GM18909 (cell line): ENCODE measurements at regions not wholly inside any gene's neighbourhood (a gene's known extent, or its start where the extent isn't known, plus 50 kb on each side); places are given as distances from the start of the nearest gene placed in this dataset.
"Not testable (repeated sequence)": the region's sequence is repeated elsewhere in the genome, so short reads cannot be mapped to it uniquely, and the experiment has no call there.

ENCODE experiments used
- ATAC-seq: cut with Tn5 transposase; IDR thresholded peaks from one replicate; pipeline ENCODE4 v1.9.1; 2021; ENCODE audit warnings: mild to moderate bottlenecking; ENCODE audit not compliant: unreplicated experiment, poor library complexity

- no peak for ATAC-seq
These were observed 1001.7 kb downstream of the BRD1 start for GRCh38 chr22:48825802-48826520.

DNA sequence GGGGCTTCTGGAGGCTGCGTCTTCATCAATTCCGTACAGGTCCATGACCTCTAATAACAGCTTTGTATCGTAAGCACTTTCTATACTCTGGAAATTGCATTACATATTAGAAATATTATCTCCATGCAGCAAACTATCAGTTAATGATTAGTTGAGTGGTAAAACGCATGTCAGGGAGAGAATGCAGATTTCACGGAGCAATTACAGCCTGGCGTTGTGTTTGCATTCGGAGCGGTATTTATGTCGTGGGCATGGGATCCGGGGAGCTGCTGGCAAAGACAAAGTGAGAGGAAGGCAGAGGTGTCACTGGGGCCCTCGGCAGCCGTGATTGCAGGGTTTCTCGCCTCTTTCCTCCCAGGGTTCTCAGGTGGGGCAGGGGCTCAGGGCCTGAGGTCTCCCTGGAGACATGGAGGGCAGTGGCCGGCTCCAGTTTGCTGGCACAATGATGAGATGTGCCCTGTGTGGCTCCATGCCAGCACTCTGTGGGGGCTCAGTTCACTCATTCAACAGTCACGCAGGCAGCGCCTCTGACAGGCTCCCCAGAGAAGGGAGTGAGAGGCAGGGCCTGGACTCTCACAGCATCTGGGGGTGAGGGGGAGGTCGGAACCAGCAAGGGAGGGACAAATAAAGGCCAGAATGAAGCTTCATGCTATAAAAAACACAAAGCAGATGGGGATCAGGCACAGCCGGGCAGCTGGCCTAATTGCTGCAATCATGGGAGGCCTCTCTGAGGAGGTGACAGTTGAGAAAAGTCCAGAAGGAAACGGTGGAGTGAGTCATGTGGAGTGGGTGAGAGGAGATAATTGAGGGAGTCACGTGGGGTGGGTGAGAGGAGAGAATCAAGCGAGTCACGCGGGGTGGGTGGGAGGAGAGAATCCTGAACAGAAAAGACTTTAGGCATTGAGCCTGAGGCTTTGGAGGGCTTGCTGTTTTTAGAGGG lies 1002.7 kb downstream of the BRD1 start:
- ATAC-seq = no peak

DNA sequence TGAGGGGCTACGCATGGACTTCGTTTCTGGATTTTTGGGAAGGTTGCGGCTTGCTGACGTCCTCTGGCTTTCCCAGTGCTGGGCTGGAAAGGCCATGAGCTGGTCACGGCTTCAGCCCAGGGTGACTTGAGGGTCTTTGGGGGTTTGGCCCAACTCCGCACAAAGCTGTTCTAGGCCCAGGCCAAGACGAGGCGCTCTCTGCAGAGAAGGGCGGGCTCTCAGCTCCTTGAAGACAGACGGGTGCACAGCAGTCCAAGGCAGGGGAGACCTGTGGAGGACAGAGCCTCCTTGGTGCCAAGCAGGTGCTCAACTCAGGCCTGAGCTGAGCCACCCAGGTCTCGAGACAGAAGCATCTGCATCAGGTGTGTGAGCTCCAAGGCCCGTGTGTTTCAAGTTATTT lies 1003.7 kb downstream of the BRD1 start:
- no peak for ATAC-seq

GRCh38 chr22:48822278-48823233 lies 1005.1 kb downstream of the BRD1 start:
- no peak for ATAC-seq

DNA sequence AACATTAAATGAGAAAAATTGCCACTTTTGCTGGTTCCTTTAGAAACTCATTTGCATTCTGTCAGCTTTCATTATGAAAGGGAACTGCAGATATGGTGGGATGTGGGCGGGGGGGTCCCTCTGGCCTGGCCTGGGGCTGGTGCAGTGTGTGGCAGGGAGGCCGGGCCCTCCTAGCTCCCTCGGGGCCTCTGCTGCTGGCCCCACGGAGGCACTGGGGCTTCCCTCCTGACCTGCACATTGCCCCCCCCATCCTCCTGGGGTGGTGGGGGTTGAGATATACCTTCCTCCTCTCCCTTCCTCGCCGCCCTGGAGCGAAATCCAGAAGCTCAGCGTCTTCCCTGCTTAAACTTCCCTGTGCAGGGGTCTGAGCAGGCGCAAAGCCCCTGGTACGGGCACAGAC lies 1005.9 kb downstream of the BRD1 start:
- no peak for ATAC-seq

DNA sequence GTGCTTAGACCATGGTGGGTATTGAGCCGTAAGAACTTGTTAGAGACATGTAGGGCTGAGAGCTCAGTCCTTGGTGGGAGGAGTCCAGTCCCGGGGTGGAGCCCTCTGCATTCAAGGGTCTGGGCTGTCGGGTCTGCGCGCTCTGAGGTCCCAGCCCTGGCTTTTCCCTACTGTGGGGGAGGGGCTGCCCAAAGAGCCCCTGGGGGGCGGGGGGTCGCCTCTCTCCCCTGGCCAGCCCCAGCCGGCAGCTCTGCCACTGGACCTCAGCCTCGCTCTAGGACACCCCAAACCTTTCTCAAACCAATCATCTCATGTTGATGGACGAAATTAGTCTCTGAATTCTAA lies 1006.4 kb downstream of the BRD1 start:
- ATAC-seq = no peak

GRCh38 chr22:48820481-48821345 lies 1007.0 kb downstream of the BRD1 start:
- ATAC-seq = no peak

DNA sequence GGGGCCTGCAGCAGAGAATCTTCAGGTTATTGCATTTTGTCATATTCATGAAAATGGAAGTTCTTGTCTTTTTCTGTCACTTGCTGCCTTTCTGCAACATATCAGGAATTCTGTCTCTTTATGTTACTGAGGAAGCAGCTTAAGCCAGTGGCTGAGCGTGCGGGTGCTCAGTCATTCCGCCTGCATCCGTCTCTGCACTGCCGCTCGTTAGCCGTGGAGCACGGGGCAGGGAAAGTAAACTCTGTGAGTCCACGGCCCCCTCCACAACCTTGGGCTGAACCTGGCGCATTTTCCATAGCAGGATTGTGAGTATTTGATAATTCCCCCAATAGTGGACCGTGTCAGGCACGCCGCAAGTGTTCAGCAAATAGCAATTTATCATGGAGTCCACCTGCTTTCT lies 1007.7 kb downstream of the BRD1 start:
- ATAC-seq = no peak

- ATAC-seq = no peak
These were observed 1008.4 kb downstream of the BRD1 start for GRCh38 chr22:48819232-48819631.

GRCh38 chr22:48817491-48817890 lies 1010.2 kb downstream of the BRD1 start:
- ATAC-seq = not testable (repeated sequence)

DNA sequence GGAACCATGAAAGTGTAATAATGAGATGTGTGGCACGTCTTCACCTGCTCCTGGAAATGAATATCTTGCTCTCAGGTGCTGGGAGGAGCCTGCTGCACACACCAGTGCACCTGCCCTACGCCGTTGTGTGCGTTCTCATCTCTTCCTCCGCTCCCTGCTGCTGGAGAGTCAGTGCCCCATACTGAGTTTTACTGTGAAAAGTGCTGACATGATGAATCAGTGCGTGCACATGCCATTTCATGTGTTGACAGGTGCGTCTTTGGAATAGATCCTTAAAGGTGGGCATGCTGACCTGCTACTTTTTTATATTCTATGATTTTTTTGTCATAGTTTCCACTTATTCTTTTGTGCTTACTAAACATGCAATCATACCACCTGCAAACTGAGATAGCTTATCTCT lies 1015.8 kb downstream of the BRD1 start:
- no peak for ATAC-seq

DNA sequence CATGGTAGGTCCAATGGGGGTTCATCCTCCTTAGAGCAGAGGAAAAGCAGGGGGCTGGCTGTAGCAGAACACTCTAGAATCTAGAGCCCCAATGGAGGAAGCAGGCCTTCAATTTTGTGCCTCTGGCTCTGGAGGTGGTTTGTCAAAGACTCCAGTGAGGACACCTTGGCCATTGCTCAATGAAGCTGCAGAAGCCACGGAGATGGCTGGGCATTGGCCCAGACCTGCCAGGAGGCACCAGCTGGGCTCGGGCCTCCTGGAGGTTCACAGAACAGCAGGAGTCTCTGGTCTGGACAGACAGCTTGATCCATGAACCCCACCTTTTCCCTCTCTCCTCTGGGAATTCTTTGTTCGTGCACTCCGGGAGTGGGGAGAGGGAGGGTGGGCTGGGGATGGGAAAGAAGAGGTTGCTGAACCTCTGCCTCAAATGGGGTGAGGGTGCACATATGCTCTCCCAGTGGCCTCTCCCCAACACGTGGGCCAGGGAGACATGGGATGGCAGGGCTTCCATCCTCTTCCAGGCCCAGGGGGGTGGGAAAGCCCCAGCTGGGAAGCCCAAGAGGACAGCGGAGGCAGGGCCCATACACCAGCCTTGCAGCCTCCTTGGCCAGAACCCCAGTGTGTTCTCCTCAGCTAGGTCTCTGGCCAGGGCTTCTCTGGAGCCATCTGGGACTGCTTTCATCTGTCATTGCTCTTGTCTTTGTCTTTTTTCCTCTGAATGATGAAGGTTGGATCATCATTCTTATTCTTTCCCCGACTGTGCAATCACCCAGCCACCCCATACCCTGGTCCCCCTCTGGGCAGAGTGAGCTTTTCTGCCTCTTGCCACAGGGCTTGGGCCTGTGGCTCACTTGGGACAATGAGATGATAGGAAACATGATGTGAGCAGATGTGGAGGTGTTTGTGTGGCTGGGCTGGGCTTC lies 1019.4 kb downstream of the BRD1 start:
- no peak for ATAC-seq

DNA sequence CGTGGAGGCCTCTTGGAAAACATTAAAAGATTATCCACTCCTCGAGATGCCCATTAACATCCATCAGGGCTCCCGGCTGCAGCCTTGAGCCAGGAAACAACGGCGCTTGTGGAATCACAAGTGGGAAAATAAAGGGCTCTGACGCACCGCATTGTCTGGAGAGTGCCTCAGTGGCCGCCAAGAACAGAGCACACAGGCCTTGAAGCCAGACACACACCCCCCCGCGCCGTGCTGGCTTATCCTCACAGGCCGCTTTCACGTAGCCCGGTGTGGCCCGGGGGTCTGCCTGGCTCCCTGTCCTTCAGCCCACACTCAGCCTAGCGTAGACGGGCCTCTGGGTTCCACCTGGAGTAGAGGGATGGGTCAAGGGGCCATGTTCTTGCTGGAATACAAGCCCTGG lies 1020.5 kb downstream of the BRD1 start:
- ATAC-seq = no peak

- ATAC-seq = no peak
These were observed 1021.4 kb downstream of the BRD1 start for GRCh38 chr22:48806227-48806781.

DNA sequence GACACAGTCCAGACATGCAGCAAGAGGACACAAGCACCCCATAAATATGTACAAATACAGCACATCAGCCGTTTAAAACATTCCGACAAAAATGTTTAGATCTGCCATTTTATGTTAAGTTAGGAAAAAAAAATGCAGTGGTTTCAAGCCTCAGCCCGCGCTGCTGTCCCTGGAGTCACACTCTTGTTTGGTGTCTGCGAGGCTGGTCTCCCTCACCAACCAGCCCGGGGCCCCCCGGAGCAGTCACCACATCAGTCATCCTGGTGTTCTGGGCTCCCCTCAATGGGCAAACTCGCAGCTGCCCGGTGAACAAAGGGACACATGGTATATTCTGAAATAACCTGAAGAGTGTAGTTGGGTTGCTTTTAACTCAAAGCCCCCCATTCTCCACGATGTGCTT lies 1022.2 kb downstream of the BRD1 start:
- ATAC-seq = no peak

GRCh38 chr22:48804811-48805301 lies 1022.8 kb downstream of the BRD1 start:
- ATAC-seq = no peak

- no peak for ATAC-seq
These were observed 1023.5 kb downstream of the BRD1 start for GRCh38 chr22:48803948-48804810.
